Panc1 (cell line): ENCODE measurements at regions not wholly inside any gene's neighbourhood (a gene's known extent, or its start where the extent isn't known, plus 50 kb on each side); places are given as distances from the start of the nearest gene placed in this dataset.

ENCODE experiments used
- ATAC-seq: fragments of 200-7000 bp; cut with Tn5 transposase; 2 replicates; pipeline ENCODE4 v1.9.1; 2020; ENCODE audit warnings: mild to moderate bottlenecking, moderate library complexity
- BruUV-seq: library from RNA; stranded (reverse); fragments of 400-500 nt; replicated peaks from 2 replicates; lab custom pipeline; 2021; lab: Mats Ljungman, UMichigan
- CTCF ChIA-PET: fragments of 300-600 bp; sonication (Branson Sonifier 250); formaldehyde crosslinking; loops from one replicate; lab custom pipeline; 2022; ENCODE audit warnings: antibody characterized with exemption; lab: Charles Lee
- POLR2A ChIA-PET: fragments of 300-600 bp; sonication (Branson Sonifier 250); formaldehyde crosslinking; loops from one replicate; lab custom pipeline; 2022; ENCODE audit warnings: antibody characterized with exemption; lab: Charles Lee
- DNase-seq: peaks from one replicate; pipeline ENCODE4 v3.0.0-alpha.2; 2010; ENCODE audit warnings: low read depth, low spot score
- H3K27ac ChIP-seq: 2 replicates; pipeline ENCODE4 v1.5.1; 2011; ENCODE audit warnings: mild to moderate bottlenecking, low read length, inconsistent platforms
- H3K27me3 ChIP-seq: fragments of 200-500 bp; sonication (Bioruptor generic); 2 replicates; pipeline ENCODE4 v1.6.0; 2014; ENCODE audit warnings: low read length, inconsistent platforms; ENCODE audit not compliant: control insufficient read depth, insufficient read depth
- H3K36me3 ChIP-seq: fragments of 200-500 bp; sonication (Bioruptor generic); 2 replicates; pipeline ENCODE4 v1.5.1; 2014; ENCODE audit warnings: inconsistent platforms, mild to moderate bottlenecking, low read length, moderate library complexity; ENCODE audit not compliant: control insufficient read depth, insufficient read depth
- H3K4me1 ChIP-seq: 2 replicates; pipeline ENCODE4 v1.5.1; 2011; ENCODE audit warnings: inconsistent platforms, mild to moderate bottlenecking, low read length, moderate library complexity; ENCODE audit not compliant: control insufficient read depth, insufficient read depth
- H3K4me3 ChIP-seq, 2 experiments: 2 replicates each; pipeline ENCODE4 v1.5.1; 2011 to 2012; ENCODE audit warnings: low read depth in 2 of 2, low read length in 2 of 2, mild to moderate bottlenecking in 2 of 2, inconsistent platforms in 1 of 2, moderate library complexity in 1 of 2
- H3K9me3 ChIP-seq: fragments of 200-500 bp; sonication (Bioruptor generic); 2 replicates; pipeline ENCODE4 v1.5.1; 2014; ENCODE audit warnings: low read depth, mild to moderate bottlenecking, inconsistent platforms, low read length, moderate library complexity; ENCODE audit not compliant: control insufficient read depth, insufficient read depth
- POLR2AphosphoS5 ChIP-seq: IDR thresholded peaks from 2 replicates; pipeline ENCODE4 v1.6.1; 2012; ENCODE audit warnings: mild to moderate bottlenecking, low read depth, low read length, moderate library complexity
- SIN3A ChIP-seq: IDR thresholded peaks from 2 replicates; pipeline ENCODE4 v1.6.1; 2012; ENCODE audit warnings: low read depth, mild to moderate bottlenecking, low read length, moderate library complexity, borderline replicate concordance; ENCODE audit not compliant: insufficient read depth
- TCF7L2 ChIP-seq: IDR thresholded peaks from 2 replicates; pipeline ENCODE4 v1.6.1; 2011; ENCODE audit warnings: mild to moderate bottlenecking, low read depth, low read length, inconsistent platforms
- in situ Hi-C: cut with HindIII; loops from 2 replicates; pipeline ENCODE4 v1.10.0; 2016; ENCODE audit warnings: low sequenced_read_pairs, low pct_unique_long_range_greater_than_20kb
- intact Hi-C: fragments of 100-400 bp; cut with micrococcal nuclease; formaldehyde crosslinking; loops from one replicate; pipeline ENCODE4 v1.10.0; 2022; ENCODE audit not compliant: unreplicated experiment
- TF ChIP-seq, protein P1 (sequence below): fragments of 450-650 bp; IDR thresholded peaks from 2 replicates; pipeline ENCODE4 v1.5.1; 2017; ENCODE audit warnings: mild to moderate bottlenecking
- TF ChIP-seq, protein P2 (sequence below), 2 experiments: IDR thresholded peaks; 2 replicates each; pipeline ENCODE4 v1.6.1; 2011 to 2012; ENCODE audit warnings: low read depth in 2 of 2, control low read depth in 1 of 2, low read length in 1 of 2, mild to moderate bottlenecking in 1 of 2, moderate library complexity in 1 of 2; ENCODE audit not compliant: insufficient read depth in 1 of 2

DNA sequence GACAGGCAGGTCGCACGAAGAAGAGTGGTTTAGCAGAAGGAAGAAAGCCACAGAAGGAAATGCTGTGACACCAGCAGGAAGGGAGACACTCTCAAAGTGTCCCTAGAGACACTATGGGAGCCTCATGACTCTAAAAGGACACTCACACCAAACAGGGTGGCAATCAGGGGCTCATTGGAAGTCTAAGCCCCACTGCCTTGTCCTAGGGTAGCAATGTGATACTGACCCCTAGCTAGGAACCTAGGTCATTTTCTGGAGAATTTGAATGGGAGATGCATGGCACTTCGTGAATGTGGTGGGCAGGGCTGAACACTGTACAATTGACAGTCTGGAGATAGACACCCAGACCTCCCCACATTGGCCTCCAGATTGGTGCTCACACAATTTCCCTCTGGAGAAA, 385.0 kb downstream of the EIPR1 start:
- no peaks in the 10 kb centered on the region for H3K9me3 ChIP-seq
- CTCF ChIA-PET = no interaction called here
- no peak for ATAC-seq
- H3K4me1 ChIP-seq = no peaks in the 10 kb centered on the region
- no peaks in the 10 kb centered on the region for H3K27me3 ChIP-seq
- BruUV-seq = no TSS peak
- intact Hi-C loops = no loop called here
- TF ChIP-seq, protein P1, sequence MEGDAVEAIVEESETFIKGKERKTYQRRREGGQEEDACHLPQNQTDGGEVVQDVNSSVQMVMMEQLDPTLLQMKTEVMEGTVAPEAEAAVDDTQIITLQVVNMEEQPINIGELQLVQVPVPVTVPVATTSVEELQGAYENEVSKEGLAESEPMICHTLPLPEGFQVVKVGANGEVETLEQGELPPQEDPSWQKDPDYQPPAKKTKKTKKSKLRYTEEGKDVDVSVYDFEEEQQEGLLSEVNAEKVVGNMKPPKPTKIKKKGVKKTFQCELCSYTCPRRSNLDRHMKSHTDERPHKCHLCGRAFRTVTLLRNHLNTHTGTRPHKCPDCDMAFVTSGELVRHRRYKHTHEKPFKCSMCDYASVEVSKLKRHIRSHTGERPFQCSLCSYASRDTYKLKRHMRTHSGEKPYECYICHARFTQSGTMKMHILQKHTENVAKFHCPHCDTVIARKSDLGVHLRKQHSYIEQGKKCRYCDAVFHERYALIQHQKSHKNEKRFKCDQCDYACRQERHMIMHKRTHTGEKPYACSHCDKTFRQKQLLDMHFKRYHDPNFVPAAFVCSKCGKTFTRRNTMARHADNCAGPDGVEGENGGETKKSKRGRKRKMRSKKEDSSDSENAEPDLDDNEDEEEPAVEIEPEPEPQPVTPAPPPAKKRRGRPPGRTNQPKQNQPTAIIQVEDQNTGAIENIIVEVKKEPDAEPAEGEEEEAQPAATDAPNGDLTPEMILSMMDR = no peak
- no peak for TF ChIP-seq POLR2AphosphoS5
- TF ChIP-seq, protein P2, sequence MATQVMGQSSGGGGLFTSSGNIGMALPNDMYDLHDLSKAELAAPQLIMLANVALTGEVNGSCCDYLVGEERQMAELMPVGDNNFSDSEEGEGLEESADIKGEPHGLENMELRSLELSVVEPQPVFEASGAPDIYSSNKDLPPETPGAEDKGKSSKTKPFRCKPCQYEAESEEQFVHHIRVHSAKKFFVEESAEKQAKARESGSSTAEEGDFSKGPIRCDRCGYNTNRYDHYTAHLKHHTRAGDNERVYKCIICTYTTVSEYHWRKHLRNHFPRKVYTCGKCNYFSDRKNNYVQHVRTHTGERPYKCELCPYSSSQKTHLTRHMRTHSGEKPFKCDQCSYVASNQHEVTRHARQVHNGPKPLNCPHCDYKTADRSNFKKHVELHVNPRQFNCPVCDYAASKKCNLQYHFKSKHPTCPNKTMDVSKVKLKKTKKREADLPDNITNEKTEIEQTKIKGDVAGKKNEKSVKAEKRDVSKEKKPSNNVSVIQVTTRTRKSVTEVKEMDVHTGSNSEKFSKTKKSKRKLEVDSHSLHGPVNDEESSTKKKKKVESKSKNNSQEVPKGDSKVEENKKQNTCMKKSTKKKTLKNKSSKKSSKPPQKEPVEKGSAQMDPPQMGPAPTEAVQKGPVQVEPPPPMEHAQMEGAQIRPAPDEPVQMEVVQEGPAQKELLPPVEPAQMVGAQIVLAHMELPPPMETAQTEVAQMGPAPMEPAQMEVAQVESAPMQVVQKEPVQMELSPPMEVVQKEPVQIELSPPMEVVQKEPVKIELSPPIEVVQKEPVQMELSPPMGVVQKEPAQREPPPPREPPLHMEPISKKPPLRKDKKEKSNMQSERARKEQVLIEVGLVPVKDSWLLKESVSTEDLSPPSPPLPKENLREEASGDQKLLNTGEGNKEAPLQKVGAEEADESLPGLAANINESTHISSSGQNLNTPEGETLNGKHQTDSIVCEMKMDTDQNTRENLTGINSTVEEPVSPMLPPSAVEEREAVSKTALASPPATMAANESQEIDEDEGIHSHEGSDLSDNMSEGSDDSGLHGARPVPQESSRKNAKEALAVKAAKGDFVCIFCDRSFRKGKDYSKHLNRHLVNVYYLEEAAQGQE (IDR thresholded peaks at IDR 0.05; ENCODE audit: insufficient read depth in 1 of 2, low read depth in 2 of 2, low read length in 1 of 2) = no peak
- no peak for TF ChIP-seq TCF7L2
- no peak for TF ChIP-seq SIN3A
- in situ Hi-C loops = no loop called here
- no peak overlapping the region for H3K27ac ChIP-seq
- DNase-seq = no peak
- no peaks in the 10 kb centered on the region for H3K36me3 ChIP-seq
- H3K4me3 ChIP-seq = no peak overlapping the region
- POLR2A ChIA-PET = no interaction called here

DNA sequence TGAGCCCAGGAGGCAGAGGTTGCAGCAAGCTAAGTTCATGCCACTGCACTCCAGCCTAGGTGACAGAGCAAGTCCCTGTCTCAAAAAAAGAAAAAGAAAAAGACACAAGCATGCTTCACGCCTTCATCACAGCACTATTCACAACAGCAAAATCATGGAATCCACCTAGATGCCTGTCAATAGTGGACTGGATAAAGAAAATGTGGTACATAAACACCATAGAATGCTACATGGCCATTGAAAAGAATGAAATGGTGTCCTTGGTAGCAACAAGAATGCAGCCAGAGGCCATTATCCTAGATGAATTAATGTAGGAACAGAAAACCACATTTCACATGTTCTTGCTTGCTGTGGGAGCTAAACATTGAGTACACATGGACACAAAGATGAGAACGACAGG, 392.6 kb downstream of the EIPR1 start:
- CTCF ChIA-PET = no interaction called here
- H3K27ac ChIP-seq = no peak overlapping the region
- no peaks in the 10 kb centered on the region for H3K36me3 ChIP-seq
- BruUV-seq = no TSS peak
- DNase-seq = no peak
- TF ChIP-seq TCF7L2 (no peak), SIN3A (no peak), POLR2AphosphoS5 (no peak)
- TF ChIP-seq, protein P2 (IDR thresholded peaks at IDR 0.05; ENCODE audit: insufficient read depth in 1 of 2, low read depth in 2 of 2, low read length in 1 of 2) = no peak
- TF ChIP-seq, protein P1 = no peak
- H3K4me3 ChIP-seq = no peak overlapping the region
- no peaks in the 10 kb centered on the region for H3K4me1 ChIP-seq
- ATAC-seq = no peak
- intact Hi-C loops = no loop called here
- H3K27me3 ChIP-seq = no peaks in the 10 kb centered on the region
- in situ Hi-C loops = no loop called here
- H3K9me3 ChIP-seq = no peaks in the 10 kb centered on the region
- POLR2A ChIA-PET = no interaction called here
